Inflammatory macrophage treated with lipopolysaccharide for 4 hours (primary cell): ENCODE measurements at regions not wholly inside any gene's neighbourhood (a gene's known extent, or its start where the extent isn't known, plus 50 kb on each side); places are given as distances from the start of the nearest gene placed in this dataset.

Experiments used
- DNase-seq: peaks from one replicate; pipeline ENCODE4 v3.0.0-alpha.2; 2020

- no peak for DNase-seq
Measured at GRCh38 chr1:75984781-75985180, 52.6 kb upstream of the ASB17 start.

GRCh38 chr1:75985827-75986226 lies 53.6 kb upstream of the ASB17 start:
- no peak for DNase-seq

DNA sequence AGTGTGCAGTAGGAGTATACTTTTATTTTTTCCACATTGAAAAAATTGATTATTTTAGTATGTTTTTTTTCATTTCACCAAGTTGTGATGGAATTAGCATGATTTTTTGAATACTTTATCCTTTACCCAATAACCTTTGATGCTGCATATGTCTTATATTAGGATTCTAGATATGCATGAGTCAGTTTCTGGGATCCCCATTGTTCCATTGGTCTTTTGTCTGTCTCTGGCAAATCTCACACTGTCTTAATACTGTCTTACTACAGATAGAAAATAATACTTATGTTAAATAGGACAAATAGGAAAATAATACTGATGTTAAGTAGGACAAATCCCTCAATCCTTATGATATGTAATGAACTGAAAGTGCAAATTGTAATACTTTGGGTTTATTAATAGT lies 54.3 kb upstream of the ASB17 start:
- DNase-seq = no peak

- no peak for DNase-seq
Measured at GRCh38 chr1:75989121-75989520, 56.9 kb upstream of the ASB17 start.

DNA sequence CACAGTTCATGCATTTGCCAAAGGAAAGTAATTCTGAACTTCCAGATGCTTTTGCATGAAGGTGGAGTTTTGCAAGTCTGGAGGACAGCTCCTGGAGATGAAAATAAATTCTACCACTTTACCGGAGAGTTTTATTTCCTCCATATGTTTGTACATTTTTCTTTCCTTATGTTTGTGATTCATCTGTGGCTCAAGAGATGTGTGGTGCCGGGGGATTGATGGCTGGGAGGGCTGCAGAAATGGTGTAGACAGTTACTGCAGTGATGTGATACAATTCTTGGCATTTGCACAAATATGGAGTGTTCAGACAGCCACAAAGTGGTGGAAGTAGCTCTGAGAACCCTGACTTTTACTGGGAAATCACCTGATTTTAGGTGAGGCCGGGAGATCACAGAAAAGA lies 58.5 kb upstream of the ASB17 start:
- no peak for DNase-seq

DNA sequence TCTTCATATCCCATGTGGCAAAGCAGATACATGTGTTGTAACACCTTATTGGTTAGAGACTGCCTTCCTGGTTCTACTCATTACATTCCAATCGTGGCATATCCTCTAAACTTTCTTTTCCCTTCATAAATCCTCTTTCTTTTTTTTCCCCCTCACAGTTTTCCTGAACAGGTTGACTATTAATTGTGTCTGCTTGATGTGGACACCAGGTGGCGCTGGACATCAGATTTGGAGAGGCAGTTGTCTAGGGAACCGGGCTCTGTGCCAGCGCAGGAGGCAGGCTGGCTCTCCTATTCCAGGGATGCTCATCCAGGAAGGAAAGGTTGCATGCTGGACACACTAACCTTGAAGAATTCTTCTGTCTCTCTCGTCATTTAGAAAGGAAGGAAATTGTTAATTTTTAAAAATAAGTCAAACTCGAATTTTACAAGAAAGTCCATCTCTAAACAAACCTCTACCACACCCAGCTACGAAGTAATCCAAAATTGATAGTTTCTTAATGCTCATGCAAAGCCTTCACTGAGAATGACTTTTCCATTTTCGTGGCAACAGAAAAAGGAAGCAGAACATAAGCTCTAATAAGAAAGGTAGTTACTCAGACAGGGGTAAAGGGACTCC lies 59.4 kb upstream of the ASB17 start:
- DNase-seq = peak; percentile 72

DNA sequence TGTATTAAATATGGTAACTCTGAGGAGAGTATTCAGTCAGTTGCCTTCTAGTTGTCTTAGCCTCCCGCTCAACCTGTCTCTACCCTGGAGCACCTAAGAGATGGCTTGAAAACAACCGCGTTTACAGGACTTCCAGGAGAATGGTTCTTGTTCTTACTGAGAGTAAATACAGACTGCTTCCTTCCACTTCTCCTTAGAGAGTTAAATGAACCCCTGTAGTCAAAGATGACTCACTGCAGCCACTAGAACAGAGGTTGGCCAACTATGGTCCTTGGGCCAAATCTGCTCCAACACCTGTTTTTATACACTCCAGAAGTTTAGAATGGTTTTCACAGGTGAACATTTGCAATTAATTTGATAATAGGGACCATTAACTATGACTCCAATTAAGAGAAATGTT lies 60.1 kb upstream of the ASB17 start:
- no peak for DNase-seq

DNA sequence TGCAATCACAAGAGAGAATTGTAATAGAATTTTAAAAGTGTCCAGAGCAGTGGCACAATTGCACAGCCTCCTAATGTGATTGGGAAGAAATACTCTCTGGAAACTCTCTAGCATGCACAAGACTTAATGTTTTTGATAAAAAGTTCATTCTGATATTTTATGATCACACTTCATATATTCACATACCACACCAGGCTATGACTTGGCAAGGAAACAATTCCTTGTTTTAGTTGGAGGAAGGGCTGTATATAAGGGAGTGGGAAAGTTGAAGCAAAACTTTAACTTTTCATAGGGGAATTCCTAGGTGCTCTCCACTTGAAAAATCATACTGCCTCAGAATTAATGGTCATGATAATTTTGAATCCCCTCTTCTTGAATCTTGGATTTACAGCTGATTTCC lies 61.5 kb upstream of the ASB17 start:
- no peak for DNase-seq

DNA sequence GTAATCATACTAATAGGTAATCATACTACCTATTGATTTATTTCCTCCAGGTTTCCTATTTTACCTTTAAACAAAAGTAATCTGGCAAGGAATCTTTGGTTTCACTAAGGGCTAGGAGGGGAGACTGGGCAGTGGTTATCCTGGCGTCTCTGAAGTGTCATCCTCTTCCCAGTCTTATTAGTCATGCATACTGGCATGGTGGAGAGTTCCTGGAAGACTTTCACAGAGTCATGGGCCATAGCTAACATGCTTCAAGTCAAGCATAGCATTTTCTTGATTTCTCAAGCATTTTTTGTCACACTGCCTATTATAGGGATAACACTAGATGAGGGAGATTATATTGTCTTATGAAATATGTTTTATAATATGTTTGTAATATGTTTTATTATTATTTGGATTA lies 64.0 kb upstream of the ASB17 start:
- DNase-seq = no peak

- no peak for DNase-seq
Measured at GRCh38 chr1:75999034-75999433, 66.8 kb upstream of the ASB17 start.

GRCh38 chr1:76003946-76004345 lies 70.6 kb upstream of the ST6GALNAC3 start:
- DNase-seq = peak; percentile 6

GRCh38 chr1:76005765-76006164 lies 68.8 kb upstream of the ST6GALNAC3 start:
- no peak for DNase-seq

DNA sequence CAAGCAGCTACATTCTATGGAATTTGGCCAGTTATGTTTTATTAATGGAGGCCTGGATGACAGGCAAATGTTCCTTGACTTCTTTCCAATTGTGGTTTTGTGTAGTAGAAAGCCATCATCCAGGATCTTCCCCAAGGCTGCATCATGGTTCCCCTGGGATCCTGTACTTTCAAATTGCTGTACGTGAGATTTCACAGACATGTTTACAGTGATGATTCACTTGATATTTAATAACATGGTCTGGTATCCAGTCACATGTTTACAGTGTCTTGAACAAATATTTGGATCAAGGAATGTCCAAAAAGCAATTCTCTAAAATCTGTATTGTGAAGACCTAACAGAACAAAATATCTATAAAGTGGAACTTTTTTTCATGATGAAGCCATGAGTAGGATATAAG lies 68.3 kb upstream of the ST6GALNAC3 start:
- DNase-seq = no peak

- DNase-seq = no peak
Measured at GRCh38 chr1:76010802-76011201, 63.7 kb upstream of the ST6GALNAC3 start.

DNA sequence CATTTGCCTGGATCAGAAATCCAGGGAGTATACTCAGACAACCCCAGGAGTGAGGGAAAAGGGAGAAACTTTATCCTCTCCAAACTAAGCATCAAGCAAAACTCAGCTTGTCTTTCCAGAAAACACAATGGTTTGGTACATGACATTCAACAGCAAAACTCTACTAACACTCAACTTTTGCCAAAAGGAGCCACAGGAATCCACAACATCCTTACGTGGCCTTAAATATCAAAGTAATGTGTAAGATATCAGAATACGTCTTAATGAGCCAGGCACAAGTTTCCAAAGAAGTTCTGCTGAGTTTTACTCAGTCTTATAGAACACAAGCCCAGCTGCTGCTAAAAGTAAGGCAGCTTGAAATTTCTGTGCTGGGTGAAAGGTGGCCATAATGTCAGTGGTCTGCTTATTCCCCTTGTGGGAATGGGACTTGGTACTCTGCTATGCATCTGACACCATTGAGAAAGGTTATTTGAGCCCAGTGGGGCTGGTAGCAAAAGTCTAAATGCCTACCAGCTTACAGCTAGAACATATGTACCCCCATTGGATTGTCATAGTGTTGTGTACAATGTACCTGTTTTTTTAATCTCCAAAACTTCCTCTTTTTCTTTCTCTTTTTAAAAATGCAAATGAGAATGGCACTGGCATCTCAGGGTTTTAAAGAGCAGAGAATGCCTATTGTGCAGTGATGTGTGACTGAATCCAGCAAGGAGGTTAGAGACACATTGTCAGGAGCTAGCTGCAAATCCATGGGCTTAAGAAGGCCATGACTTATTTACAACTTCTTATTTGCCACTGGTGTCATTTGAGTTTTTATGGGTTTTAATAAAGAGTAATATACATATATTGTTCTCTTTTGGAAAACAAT lies 62.0 kb upstream of the ST6GALNAC3 start:
- no peak for DNase-seq

- DNase-seq = no peak
Measured at GRCh38 chr1:76013206-76013581, 61.4 kb upstream of the ST6GALNAC3 start.

DNA sequence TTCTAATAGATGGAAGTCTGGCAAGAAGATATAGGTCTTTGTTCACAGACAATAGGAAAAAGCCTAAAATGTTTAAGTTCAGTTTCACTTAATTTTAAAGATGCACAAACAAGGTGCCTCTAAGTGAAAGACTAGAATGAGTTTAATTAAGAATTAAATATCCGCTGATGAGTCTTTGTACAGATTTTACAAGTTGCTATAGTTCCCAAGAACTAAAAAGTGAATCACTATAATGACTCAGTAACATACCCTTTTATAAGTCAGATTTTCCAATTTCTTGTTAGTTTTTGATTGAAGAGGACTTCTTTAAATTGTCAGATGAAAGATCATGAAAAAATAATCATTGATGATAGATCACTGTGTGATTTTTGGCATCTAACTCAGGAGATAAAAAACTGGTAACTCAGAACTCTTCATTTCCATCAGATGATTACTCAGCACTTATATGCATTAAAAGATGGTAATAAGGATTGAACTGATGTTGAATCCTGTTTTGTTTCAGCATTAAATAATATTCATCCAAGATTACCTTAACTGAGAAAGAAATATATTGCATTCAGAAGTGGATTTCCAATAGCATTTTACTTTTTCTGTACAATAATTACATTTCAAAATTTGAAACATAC lies 59.0 kb upstream of the ST6GALNAC3 start:
- DNase-seq = no peak

DNA sequence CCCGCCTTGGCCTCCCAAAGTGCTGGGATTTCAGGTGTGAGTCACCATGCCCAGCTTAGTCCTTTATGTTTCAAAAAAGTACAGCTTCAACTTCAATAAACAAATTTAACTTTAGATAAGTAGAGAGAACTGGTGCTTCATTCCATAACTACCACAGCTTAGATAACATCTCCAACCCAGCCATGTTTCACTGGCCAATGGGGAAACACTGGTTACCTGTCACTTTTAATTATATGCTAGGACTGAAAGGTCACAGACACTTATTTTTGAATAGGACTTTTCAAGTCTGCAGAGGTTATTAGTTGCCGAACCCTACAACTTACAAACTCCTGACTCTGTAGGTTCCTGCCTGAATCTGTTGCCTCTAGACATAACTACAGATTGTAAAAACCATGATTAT lies 56.5 kb upstream of the ST6GALNAC3 start:
- DNase-seq = no peak

DNA sequence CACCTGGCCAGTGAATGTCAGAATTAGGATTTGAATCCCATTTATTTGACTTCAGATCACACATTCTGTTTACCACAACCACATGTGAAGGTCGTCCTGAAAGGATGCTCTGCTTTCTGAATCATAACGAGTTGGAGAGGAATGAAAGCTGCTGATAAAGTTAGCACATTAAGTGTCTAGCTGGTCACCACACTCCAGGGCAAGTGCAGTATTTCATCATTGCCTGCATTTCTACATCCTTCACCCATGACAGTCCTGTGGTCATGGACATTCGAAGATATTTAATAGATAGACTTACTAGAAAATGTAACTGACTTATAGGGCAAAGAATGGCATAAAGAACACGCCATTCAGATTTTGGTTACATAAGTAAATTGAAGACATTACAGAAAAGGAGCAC lies 52.7 kb upstream of the ST6GALNAC3 start:
- DNase-seq = peak; percentile 1

GRCh38 chr1:76023669-76024435 lies 50.7 kb upstream of the ST6GALNAC3 start:
- no peak for DNase-seq
